HG02588 (cell line): ENCODE measurements at regions not wholly inside any gene's neighbourhood (a gene's known extent, or its start where the extent isn't known, plus 50 kb on each side); places are given as distances from the start of the nearest gene placed in this dataset.
"Not testable (repeated sequence)": the region's sequence is repeated elsewhere in the genome, so short reads cannot be mapped to it uniquely, and the experiment has no call there.

Experiments
- ATAC-seq: cut with Tn5 transposase; IDR thresholded peaks from one replicate; pipeline ENCODE4 v1.9.1; 2021; ENCODE audit warnings: mild to moderate bottlenecking, moderate library complexity; ENCODE audit not compliant: unreplicated experiment

GRCh38 chr10:6929148-6929830, 349.2 kb upstream of the PRKCQ start:
- ATAC-seq, result no peak

GRCh38 chr10:6928586-6928985, 348.5 kb upstream of the PRKCQ start:
- no peak for ATAC-seq

DNA sequence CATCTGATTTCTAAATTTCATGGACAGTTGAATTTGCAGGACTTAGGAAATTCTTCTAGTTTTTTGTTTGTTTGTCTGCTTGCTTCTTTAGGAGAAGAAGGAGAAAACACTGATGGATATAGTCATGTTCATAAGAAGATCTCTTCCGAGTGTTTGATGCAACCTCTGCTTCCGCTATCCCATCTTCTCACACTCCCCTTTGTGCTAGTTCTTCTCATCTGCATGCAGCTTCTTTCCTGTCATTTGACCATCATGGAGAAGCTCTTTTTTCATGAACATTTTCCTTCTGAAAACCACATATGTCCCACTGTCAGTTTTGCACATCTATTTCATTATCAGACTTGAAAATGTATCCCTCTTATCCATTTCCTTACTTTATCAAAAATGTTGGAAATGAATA, 346.9 kb upstream of the PRKCQ start:
- no peak for ATAC-seq

DNA sequence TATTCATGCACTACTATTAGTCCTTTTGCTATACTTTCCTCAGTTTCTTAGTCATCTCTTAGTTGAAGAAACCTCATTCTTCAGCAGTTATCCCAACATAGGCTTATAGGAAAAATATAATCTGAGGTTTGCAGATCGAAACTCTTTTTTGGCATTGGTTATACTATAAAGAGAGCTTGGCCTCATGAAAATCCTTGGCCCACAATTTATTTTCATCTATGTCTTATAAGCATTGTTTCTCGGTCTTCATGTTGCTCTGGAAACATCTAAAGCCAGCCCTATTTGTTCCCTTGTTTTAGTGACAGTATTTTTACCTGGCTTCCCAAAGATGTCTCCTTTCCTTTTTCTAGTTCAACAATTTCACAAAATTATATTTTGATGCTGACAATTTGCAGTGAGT, 345.1 kb upstream of the PRKCQ start:
- ATAC-seq, result no peak

GRCh38 chr10:6924166-6924565, 344.1 kb upstream of the PRKCQ start:
- no peak for ATAC-seq

GRCh38 chr10:6921026-6921425, 340.9 kb upstream of the PRKCQ start:
- ATAC-seq, result not testable (repeated sequence)

GRCh38 chr10:6920072-6921019, 340.3 kb upstream of the PRKCQ start:
- ATAC-seq, result peak; percentile 97

GRCh38 chr10:6919077-6919476, 339.0 kb upstream of the PRKCQ start:
- no peak for ATAC-seq

DNA sequence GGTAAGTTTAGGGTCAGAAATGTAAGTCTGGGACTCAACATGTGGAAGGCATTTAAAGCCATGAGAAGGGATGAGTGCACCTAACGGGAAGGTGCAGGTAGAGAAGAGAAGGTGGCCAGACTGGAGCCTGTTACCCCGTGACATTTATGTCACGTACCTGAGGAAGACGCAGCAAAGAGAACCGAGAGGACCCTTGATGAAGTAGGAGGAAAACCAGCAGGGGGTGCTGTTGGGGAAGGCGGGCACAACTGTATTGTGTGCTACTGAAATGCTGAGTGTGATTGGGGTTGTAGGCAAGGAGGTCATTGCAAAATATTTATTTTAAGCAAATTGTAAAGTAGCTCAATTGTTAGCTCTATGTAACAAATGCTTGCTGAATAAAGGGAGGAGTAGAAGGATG, 338.2 kb upstream of the PRKCQ start:
- no peak for ATAC-seq

GRCh38 chr10:6917125-6917524, 337.0 kb upstream of the PRKCQ start:
- ATAC-seq, result no peak

DNA sequence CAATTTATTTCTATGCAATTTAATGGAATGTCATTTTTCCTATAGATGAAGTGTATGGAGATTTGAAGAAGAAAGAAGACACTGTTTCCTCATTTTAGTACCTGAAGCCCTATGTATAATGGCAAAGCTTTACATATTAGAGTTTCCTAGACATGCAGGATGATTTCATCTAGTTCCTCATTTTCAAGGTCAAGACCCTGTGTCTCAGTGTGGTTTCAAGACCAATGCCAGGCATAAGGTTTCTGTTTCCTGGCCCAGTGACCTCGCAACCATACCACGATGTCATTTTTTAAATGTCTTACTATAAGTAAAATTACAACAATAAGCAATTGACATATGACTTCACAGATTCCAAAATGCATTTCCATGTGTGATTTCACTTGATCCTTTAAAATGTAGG, 336.5 kb upstream of the PRKCQ start:
- ATAC-seq, result peak; percentile 39

- ATAC-seq, result no peak
These were observed 335.2 kb upstream of the PRKCQ start for GRCh38 chr10:6915307-6915706.

DNA sequence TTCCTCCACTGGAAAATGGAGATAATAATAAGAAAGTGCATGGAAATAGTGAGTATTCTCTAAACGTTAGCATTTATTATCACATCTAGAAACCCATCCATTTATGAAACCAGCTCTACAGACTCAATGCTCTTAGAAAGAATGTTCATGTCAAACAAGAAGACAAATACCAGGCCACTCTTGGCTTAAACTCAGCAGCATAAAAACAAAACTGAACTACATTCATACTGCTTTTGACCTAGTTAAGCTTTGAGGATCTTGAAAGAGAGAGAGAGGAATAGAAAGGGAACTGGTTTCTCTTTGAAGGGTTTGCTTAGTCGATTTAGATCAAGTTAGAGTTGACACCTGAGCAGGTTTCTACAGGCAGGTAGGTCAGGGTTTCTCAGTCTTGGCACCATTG, 332.9 kb upstream of the PRKCQ start:
- ATAC-seq, result no peak

GRCh38 chr10:6912424-6912823, 332.3 kb upstream of the PRKCQ start:
- ATAC-seq, result no peak

- no peak for ATAC-seq
These were observed 331.9 kb upstream of the PRKCQ start for GRCh38 chr10:6912021-6912420.

DNA sequence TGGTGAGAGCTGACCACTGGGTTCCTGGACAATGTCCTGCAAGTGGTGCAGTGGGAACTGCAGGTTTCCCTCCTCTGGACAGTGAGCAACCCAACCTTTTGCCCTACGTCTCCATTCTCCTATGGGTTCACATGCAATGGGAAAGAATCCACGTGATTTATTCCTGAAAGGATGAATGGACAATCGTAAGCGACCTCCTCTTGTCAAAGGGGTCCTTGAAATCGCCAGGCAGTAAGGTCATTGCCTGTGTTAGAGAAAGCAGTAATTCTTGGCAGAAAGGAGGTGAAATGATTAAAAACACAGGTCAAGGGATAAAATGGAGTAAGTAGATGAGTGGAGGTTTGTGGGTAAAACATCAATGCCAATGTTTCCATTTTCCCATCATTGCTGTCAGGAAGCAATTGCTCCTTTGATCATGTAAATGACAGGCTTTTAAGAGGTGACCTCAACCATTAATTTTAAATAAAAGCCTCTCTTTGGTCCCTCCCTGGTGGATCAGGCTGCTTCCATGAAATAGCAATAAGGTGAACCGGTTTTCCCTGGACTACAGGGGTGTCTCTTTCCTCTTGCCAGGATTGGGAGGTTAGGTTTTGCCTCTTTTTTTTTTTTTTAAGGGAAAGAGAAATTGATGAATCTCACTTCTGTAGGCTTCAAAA, 330.0 kb upstream of the PRKCQ start:
- ATAC-seq, result no peak

DNA sequence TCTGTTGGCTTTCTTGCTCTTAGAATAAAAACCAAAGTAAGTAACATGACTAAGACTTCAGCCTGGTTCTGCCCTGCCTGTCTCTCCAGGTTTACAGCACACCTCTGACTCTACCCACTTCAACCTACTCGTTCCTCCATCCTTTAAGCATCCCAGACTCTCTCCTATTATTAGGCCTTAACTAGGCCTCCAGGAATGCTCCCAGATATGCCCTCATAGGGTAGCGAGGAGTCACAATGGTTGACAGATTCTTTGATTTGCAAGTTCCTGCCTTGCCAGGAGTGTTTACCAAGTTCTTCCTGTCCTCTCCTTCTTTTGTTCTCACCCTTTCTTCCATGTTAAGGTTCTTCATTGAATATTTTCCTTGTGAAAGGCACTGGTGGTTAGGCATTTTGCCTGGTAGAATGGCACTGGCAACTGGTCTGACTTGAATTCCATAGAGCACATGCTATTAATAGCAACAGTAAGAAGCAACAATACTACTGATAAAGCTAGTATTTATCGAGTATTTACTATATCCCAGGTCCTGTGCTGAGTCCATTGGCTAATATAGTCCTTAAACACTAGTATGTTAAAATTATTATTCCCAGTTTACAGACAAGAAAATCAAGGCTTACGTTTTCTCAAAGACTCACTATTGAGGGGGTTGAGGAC, 327.9 kb upstream of the PRKCQ start:
- ATAC-seq, result no peak

GRCh38 chr10:6894405-6894804, 314.3 kb upstream of the PRKCQ start:
- ATAC-seq, result no peak

DNA sequence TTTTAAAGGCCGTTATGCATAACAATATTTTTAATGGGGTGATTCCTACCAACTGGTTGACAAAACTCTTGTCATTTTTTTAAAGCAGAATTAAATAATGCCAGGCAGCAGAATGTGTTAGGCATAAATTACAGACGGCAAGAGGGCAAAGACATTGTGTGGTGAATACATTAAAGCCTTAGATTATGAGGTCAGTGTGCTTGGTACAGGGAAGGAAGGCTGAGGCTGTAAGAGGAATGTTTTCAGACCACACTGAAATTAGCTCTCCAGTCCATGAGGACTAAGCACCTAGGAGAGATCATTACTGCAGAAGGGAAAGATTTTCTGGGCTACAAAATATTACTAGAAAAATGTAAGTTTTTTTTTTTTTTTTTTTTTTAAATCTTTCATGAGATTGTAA, 312.8 kb upstream of the PRKCQ start:
- ATAC-seq, result no peak

DNA sequence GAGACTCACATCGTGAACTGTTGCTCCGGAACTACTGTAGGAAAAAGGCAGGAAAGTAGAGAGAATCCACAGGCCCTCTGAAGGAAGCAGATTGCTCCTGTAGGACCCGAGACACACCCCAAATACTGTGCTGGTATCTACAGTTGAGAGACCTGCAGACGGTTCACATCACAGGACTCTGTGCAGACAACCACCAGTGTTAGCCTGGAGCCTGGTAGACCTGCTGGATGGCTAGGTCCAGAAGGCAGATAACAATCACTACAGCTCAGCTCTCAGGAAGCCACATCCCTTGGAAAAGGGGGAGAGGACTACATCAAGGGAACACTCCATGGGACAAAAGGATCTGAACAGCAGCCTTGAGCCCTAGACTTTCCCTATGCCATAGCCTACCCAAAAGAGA, 311.8 kb upstream of the PRKCQ start:
- no peak for ATAC-seq

- ATAC-seq, result no peak
These were observed 309.6 kb upstream of the PRKCQ start for GRCh38 chr10:6889718-6890117.
